Endodermal cell (in vitro differentiated cells): ENCODE measurements at regions not wholly inside any gene's neighbourhood (a gene's known extent, or its start where the extent isn't known, plus 50 kb on each side); places are given as distances from the start of the nearest gene placed in this dataset.
"Not testable (repeated sequence)": the region's sequence is repeated elsewhere in the genome, so short reads cannot be mapped to it uniquely, and the experiment has no call there.

Source experiments
- DNase-seq: peaks from one replicate; pipeline ENCODE4 v3.0.0-alpha.2; 2017
- H3K27ac ChIP-seq: 2 replicates; pipeline ENCODE4 v1.5.1; 2013; ENCODE audit warnings: mild to moderate bottlenecking, low read depth, low read length, moderate library complexity
- H3K27me3 ChIP-seq: 2 replicates; pipeline ENCODE4 v1.6.1; 2013; ENCODE audit warnings: mild to moderate bottlenecking, low read length, moderate library complexity; ENCODE audit not compliant: insufficient read depth, control insufficient read depth, poor library complexity, severe bottlenecking
- H3K36me3 ChIP-seq: 2 replicates; pipeline ENCODE4 v1.7.0; 2013; ENCODE audit warnings: mild to moderate bottlenecking, low read length, moderate library complexity; ENCODE audit not compliant: control insufficient read depth, insufficient read depth
- H3K4me1 ChIP-seq: one replicate; pipeline ENCODE4 v1.7.0; 2013; ENCODE audit warnings: low read length; ENCODE audit not compliant: control insufficient read depth, insufficient read depth
- H3K4me3 ChIP-seq: 2 replicates; pipeline ENCODE4 v1.5.1; 2013; ENCODE audit warnings: mild to moderate bottlenecking, low read length, moderate library complexity
- H3K9ac ChIP-seq: 2 replicates; pipeline ENCODE4 v1.6.1; 2013; ENCODE audit warnings: mild to moderate bottlenecking, low read length, moderate library complexity; ENCODE audit not compliant: poor library complexity, severe bottlenecking; ENCODE audit errors: extremely low read depth
- H3K9me3 ChIP-seq: 2 replicates; pipeline ENCODE4 v1.6.1; 2013; ENCODE audit warnings: mild to moderate bottlenecking, low read length, moderate library complexity; ENCODE audit not compliant: control insufficient read depth
- H3K27ac Mint-ChIP-seq: 2 replicates; pipeline ENCODE4 v1.8.0; 2020; ENCODE audit warnings: mixed read lengths
- H3K27me3 Mint-ChIP-seq: 2 replicates; pipeline ENCODE4 v1.8.0; 2021; ENCODE audit warnings: mild to moderate bottlenecking, mixed read lengths; ENCODE audit not compliant: insufficient read depth
- H3K36me3 Mint-ChIP-seq: 2 replicates; pipeline ENCODE4 v1.8.0; 2020; ENCODE audit warnings: low read depth, mixed read lengths
- H3K4me1 Mint-ChIP-seq: 2 replicates; pipeline ENCODE4 v1.8.0; 2020; ENCODE audit warnings: mixed read lengths
- H3K4me3 Mint-ChIP-seq: 2 replicates; pipeline ENCODE4 v1.8.0; 2020; ENCODE audit warnings: mild to moderate bottlenecking, moderate library complexity, mixed read lengths
- H3K9me3 Mint-ChIP-seq: 2 replicates; pipeline ENCODE4 v1.8.0; 2020; ENCODE audit warnings: mild to moderate bottlenecking, mixed read lengths
- CTCF ChIP-seq: fragments of 200-600 bp; sonication (generic); conservative IDR thresholded peaks from 2 replicates; pipeline ENCODE4 v1.5.0; 2021; ENCODE audit warnings: antibody characterized with exemption, mild to moderate bottlenecking
- WGBS, 2 experiments: methylation state at CpG; one replicate each; pipeline versions ENCODE4 v1.1.5 to v1.1.7; 2013; ENCODE audit warnings: missing lambda C conversion rate in 2 of 2, mixed read lengths in 1 of 2; ENCODE audit not compliant: insufficient coverage in 1 of 2, insufficient read length in 1 of 2; 5-methylcytosine and 5-hydroxymethylcytosine counted together

GRCh38 chr6:157751547-157752200 lies 71.4 kb upstream of the SNX9 start:
- H3K4me3 Mint-ChIP-seq, result no peak overlapping the region
- no peak overlapping the region for H3K4me3 ChIP-seq
- peaks cover 51% of the 10 kb centered on the region for H3K9me3 Mint-ChIP-seq
- no peaks in the 10 kb centered on the region for H3K36me3 Mint-ChIP-seq
- peaks cover 36% of the 10 kb centered on the region for H3K9me3 ChIP-seq
- peaks cover 9% of the 10 kb centered on the region for H3K27me3 Mint-ChIP-seq
- peaks cover 17% of the 10 kb centered on the region for H3K4me1 Mint-ChIP-seq
- H3K27me3 ChIP-seq, result no peaks in the 10 kb centered on the region
- no peaks in the 10 kb centered on the region for H3K4me1 ChIP-seq
- WGBS, 2 experiments, result 95 to 97% methylated on average over 3 to 10 of the region's 10 CpGs
- no peak overlapping the region for H3K27ac ChIP-seq
- DNase-seq, result peak; percentile 6
- no peak for TF ChIP-seq CTCF
- no peak overlapping the region for H3K9ac ChIP-seq
- H3K36me3 ChIP-seq, result no peaks in the 10 kb centered on the region
- H3K27ac Mint-ChIP-seq, result peak overlapping the region; percentile 67

- not testable (repeated sequence) for H3K4me3 Mint-ChIP-seq, H3K27ac ChIP-seq, H3K4me1 ChIP-seq, H3K36me3 ChIP-seq, H3K36me3 Mint-ChIP-seq, H3K27me3 ChIP-seq, H3K9ac ChIP-seq, H3K4me3 ChIP-seq
- DNase-seq, result peak; percentile 42
- H3K9me3 Mint-ChIP-seq, result peaks cover 44% of the 10 kb centered on the region
- 66 to 80% methylated on average over 1 to 2 of the region's 3 CpGs for WGBS, 2 experiments
- H3K27ac Mint-ChIP-seq, result peak overlapping the region; percentile 67
- peaks cover 12% of the 10 kb centered on the region for H3K27me3 Mint-ChIP-seq
- H3K9me3 ChIP-seq, result peaks cover 30% of the 10 kb centered on the region
- peaks cover 19% of the 10 kb centered on the region for H3K4me1 Mint-ChIP-seq
Measured at GRCh38 chr6:157752879-157753278, 70.2 kb upstream of the SNX9 start.

- H3K27me3 Mint-ChIP-seq, result peaks cover 12% of the 10 kb centered on the region
- H3K27ac ChIP-seq, result no peak overlapping the region
- H3K9me3 Mint-ChIP-seq, result peaks cover 44% of the 10 kb centered on the region
Measured at GRCh38 chr6:157753291-157753690, 69.8 kb upstream of the SNX9 start.

GRCh38 chr6:157753801-157754200 lies 69.2 kb upstream of the SNX9 start:
- peaks cover 44% of the 10 kb centered on the region for H3K9me3 Mint-ChIP-seq
- WGBS, 2 experiments, result 97 to 100% methylated on average over 4 of the region's 4 CpGs
- peaks cover 19% of the 10 kb centered on the region for H3K4me1 Mint-ChIP-seq
- H3K36me3 ChIP-seq, H3K36me3 Mint-ChIP-seq, H3K4me3 Mint-ChIP-seq, H3K4me3 ChIP-seq, H3K9ac ChIP-seq, DNase-seq, H3K27ac ChIP-seq, H3K27ac Mint-ChIP-seq, H3K4me1 ChIP-seq, H3K27me3 ChIP-seq: not testable (repeated sequence)
- H3K9me3 ChIP-seq, result peaks cover 30% of the 10 kb centered on the region
- H3K27me3 Mint-ChIP-seq, result peaks cover 14% of the 10 kb centered on the region

More at GRCh38 chr6:157753291-157753690, 69.8 kb upstream of the SNX9 start:
- H3K36me3 Mint-ChIP-seq, result no peaks in the 10 kb centered on the region
- 74 to 80% methylated on average over 1 to 2 of the region's 2 CpGs for WGBS, 2 experiments
- no peak overlapping the region for H3K9ac ChIP-seq
- H3K4me1 Mint-ChIP-seq, result peaks cover 19% of the 10 kb centered on the region
- H3K4me1 ChIP-seq, result no peaks in the 10 kb centered on the region
- H3K9me3 ChIP-seq, result peaks cover 30% of the 10 kb centered on the region
- no peak overlapping the region for H3K4me3 Mint-ChIP-seq
- no peak for DNase-seq
- no peak overlapping the region for H3K4me3 ChIP-seq
- H3K27ac Mint-ChIP-seq, result no peak overlapping the region
- no peaks in the 10 kb centered on the region for H3K27me3 ChIP-seq
- H3K36me3 ChIP-seq, result no peaks in the 10 kb centered on the region
- no peak for TF ChIP-seq CTCF
